Activated CD4-positive, CD25-positive, alpha-beta regulatory T cell treated with anti-CD3 and anti-CD28 coated beads, Interleukin-2, amount 50 U/mL, for 24 hours (primary cell): ENCODE measurements at regions not wholly inside any gene's neighbourhood (a gene's known extent, or its start where the extent isn't known, plus 50 kb on each side); places are given as distances from the start of the nearest gene placed in this dataset.
A peak's percentile ranks its signal among the peaks of the same experiment; 100 is the strongest.

ENCODE experiments used
- ATAC-seq, 2 donors: fragments of 150-1000 bp; cut with Tn5 transposase; one replicate each; pipeline ENCODE4 v1.10.0; 2021; ENCODE audit warnings: mild to moderate bottlenecking in 1 of 2, moderate library complexity in 1 of 2

DNA sequence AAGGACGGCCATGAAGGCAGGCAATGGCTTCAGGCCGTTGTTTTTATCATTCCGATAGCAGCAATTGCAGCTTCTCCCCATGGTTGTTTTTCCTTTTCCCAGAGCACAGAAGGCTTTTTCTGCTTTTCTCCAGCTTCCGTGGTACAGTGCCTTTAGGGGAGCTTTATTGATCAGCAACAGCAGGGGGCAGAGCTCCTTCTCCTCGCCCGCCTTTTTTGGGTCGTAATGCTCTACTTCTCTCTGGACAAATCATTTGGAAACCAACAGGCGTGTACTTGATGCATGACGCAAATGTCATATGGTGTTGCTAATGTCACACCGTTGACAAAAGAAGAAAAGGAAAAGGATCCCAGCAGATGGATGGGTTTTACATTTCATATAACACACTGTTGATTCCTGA, 79.7 kb upstream of the SNRK start:
- ATAC-seq = no peak

GRCh38 chr3:43206105-43206504, 80.2 kb upstream of the SNRK start:
- no peak for ATAC-seq

DNA sequence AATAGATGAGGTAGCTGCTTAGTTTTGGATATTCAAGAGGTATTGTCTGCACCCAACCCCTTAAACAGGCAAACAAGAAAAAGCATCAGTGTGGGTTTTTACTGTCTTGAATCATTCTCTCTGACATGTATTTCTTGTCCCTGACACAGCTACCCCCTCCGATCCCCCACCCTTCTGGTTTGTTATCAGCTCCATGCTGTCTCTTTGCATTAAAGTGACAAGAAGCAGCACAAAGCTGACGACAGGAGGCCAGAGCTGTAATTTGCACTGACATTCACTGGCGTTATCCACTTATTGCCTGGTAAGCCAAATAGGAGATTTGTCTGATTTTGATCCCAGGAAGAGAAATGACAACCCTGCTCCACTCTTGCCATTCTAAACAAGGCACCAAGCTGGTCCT, 83.3 kb upstream of the SNRK start:
- no peak for ATAC-seq

- ATAC-seq = no peak
Observed at GRCh38 chr3:43201581-43201980, 84.8 kb upstream of the SNRK start.

- ATAC-seq = no peak
Observed at GRCh38 chr3:43199645-43200306, 86.6 kb upstream of the SNRK start.

DNA sequence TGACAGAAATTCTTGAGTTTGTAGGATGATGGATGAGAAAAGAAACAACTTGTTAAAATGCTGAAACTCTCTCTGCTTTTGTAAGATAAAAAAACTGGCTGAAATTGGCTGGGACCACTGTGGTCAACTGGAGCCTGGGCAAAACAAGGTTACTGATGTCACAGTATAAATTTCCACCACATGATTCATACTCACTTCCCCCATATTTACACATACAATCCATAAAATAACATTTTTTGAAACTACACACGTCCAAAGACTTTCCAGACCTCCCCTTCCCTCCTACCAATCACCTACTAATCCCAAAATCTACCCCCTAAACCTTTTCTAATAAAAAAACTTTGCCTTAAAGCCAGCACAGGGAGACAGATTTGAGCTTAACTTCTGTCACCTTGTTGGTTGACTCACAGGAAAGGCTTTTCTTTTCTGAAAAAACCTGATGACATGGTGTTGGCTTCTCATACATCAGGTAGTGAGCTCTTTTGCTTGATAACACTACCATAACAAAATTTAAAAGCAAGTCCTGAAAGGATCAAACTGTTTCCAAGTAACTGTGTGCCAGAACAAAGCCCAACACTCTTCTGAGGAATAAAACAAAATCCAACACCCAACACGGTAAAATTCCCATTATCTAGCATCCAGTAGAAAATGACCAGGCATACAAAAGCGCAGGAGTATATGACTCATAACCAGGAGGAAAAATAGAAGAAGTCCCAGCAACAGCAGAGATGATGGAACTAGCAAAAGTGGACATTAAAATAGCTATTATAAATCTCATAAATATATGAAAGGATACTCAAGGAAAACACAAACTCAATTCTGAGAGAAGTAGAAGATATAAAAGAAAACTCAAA, 87.3 kb upstream of the SNRK start:
- no peak for ATAC-seq

DNA sequence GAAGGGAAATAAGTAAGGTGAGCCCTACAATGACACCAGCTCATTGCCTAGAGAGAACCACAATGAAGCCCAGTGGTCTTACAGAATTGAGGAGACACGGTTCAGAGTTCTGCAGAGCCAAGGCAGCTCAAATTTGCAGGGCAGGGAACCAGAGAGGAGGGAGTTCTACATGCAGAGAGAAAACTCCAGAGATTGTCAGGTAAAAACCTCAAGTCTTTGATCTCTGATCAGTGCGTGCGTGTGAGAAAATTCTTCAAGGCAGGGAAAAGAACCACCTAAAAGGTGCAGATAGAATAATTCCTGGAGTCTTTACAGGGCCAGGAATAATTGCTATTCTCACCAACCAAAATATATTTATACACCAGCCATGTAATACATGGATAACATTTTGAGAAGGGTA, 88.0 kb upstream of the SNRK start:
- no peak for ATAC-seq

DNA sequence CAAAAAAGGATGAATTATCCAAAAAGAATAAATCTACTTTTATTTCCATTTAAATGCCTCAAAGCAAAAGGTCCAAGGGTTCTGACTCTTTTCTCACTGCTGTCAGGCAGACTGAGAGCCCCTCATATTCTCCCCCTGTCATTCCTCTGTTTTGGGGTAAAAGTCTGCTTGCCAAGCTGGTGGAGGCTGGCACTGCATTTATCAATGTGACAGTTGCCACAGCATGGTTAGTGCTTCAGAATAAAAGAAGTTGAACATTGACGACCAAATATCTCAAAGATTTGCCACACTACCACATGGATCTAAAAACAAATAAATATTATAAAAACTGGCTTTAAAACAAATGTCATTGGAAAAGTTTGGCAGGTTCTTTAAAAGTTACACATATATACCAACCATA, 89.2 kb upstream of the SNRK start:
- no peak for ATAC-seq

GRCh38 chr3:43196721-43197120, 89.6 kb upstream of the SNRK start:
- ATAC-seq = no peak

DNA sequence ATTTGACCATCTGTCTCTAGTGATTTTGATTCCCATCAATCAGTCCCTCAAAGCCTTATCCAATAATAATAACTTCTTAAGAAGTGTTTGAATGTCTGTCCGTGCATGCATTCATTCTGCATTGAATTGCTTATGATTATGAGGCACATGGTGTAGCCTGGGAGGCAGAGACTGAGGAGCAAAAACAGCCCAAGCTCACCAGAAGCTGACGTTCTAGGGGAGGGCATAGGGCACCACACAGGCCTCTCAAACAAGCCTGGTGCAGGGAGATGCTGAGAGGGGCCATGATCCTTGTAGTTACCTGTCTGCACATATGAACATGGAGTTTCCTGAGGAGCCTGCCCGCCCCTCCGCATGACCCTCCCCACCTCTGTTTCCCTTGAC, 89.2 kb upstream of the POMGNT2 start:
- no peak for ATAC-seq

- peak in 1 of 2 donors; percentile 82 for ATAC-seq
Observed at GRCh38 chr3:43194490-43195114, 88.7 kb upstream of the POMGNT2 start.

GRCh38 chr3:43194069-43194468, 88.2 kb upstream of the POMGNT2 start:
- no peak for ATAC-seq

DNA sequence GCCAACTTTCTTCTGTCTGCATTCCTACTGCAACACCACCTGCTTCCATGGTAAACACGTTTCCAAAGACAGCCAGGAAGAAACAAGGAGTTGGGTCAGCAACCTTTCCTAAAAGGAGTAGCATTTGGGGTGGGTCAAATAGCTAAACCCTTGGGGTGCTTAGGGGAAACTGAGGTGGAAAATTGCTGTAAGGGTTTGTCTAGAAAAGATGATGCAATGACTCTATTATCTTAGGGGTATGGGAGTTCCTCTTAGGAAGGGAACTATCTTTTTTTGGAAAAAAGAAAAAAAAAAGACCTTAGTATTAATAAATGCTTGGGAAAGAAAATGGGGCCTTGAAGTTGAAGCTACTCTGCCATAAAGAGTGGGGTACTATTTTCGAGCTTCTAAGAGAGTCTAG, 86.1 kb upstream of the POMGNT2 start:
- no peak for ATAC-seq

DNA sequence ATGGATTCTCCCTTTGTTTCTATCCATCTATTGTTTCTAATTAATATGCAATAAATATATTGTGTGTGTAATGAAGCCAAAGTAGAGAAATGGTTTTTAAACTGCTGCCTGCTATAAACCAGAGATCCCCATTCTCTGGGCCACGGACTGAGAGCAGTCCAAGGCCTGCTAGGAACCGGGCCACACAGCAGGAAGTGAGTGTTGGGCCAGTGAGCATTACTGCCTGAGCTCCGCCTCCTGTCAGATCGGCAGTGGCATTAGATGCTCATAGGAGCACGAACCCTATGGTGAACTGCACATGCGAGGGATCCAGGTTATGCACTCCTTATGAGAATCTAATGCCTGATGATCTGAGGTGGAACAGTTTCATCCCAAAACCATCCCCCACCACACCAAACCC, 85.2 kb upstream of the POMGNT2 start:
- no peak for ATAC-seq

DNA sequence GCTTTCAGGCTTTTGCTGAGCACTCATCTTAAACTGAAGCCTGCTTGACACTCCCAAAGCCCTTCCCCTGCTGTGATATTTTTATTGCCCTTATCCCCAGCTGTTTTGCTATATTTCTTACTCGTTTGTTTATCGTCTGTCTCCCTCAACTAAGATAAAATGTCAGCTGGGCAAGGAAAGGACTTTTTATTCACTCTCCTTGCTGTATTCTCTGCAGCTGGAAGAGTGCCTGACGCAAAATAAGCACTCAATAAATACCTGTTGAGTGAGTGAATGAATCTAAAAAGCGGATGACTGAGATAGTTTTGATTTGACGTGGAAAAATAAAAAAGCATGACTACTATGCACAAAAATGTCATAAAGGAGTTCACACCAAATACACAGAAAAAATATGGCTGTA, 84.8 kb upstream of the POMGNT2 start:
- no peak for ATAC-seq

DNA sequence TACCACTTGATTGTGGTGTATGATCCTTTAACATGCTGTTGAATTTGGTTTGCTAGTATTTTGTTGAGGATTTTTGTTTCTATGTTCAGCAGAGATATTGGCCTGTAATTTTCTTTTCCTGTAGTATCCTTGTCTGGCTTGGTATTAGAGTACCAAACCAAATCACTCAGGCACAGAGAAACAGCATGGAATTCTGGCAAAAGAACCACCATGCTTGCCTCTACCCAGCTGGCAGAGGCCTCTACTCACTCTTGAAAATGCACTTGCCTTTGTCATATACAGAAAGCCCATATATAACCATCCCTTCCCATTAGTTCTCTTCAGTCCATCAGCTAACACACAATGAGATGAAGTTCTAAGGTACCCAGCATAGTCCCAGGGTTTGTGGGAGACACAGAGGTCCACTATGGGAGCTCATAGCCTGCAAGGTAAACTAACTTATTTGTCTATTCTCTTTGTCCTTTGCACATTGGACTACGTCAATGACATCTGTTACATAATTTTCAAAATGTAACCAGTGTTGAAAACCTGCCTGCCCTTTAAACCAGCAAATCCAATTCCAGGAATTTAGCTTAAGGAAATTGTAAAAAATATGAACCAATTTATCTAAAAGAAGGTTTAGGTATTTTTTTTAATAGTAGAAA, 82.1 kb upstream of the POMGNT2 start:
- ATAC-seq = no peak

- ATAC-seq = no peak
Observed at GRCh38 chr3:43185983-43186314, 80.1 kb upstream of the POMGNT2 start.

GRCh38 chr3:43185274-43185982, 79.5 kb upstream of the POMGNT2 start:
- ATAC-seq = no peak

DNA sequence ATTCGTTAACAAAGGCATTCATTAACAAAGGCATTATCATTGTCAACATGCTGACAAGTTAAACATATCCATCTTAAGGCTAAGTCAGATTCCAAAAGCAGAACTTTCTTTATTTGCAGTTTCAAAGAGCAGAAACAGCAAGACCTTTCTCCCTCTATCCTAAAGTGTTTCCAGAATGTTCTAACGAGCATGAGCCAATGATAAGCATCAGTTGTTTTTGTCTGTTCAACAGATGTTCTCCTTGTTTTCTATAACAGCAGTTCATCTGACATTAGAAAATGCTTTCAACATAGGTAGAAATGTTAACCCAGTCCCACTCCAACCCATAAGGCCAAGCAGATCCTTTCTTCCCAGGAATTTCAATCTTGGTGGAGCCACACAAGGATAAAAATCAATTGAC, 77.6 kb upstream of the POMGNT2 start:
- no peak for ATAC-seq

DNA sequence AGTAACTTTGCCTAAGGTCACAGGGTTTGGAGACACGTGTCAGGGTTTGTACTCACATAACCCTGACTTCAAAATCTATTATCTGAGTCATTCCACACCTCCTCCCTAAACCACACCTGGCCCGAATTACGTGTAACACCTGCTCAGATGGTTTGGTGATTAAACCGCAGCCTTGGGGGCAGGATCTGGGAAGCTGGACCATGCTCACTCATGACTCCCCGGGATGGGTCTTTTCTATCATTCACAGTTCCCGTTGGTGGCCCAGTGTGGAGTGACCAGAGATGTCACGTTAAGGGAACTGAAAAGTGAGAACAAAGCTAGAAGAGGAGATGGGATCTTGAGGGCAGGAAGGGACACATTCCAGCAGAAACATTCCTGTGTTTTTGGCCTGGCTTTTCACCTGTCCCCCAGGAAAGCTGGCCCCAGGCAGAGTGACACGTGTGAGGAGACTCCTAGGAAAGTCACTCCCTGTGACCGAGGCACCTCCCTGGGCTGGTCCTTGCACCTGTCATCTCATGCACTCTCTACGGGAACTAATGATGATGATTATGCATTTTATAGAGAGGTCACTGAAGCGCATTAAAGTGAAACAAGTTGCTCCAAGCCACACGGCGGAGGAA, 75.4 kb upstream of the POMGNT2 start:
- peak; percentile 86 to 88 for ATAC-seq

DNA sequence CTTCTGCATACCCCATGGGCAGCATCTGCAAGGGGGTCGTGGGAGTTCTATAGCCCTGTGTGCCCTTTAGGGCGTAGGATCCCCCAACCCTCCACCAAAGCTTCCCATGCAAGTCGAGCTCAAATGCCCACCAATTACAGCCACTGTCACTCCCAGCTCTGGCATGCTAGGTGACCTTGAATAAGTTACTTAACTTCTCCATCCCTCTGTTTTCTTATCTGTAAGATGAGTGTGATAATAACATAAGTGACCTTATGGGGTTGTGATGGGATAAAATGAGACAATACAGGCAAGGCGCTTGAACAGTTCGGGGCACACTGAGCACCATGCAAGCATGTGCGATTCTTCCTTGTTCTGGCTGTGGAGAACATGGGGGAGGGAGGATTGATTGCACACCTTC, 74.8 kb upstream of the POMGNT2 start:
- peak in 1 of 2 donors; percentile 15 for ATAC-seq

- peak; percentile 55 to 59 for ATAC-seq
Observed at GRCh38 chr3:43180027-43180426, 74.1 kb upstream of the POMGNT2 start.
